HCT116 (cell line): ENCODE measurements at regions not wholly inside any gene's neighbourhood (a gene's known extent, or its start where the extent isn't known, plus 50 kb on each side); places are given as distances from the start of the nearest gene placed in this dataset.

Source experiments
- CEBPB ChIP-seq: IDR thresholded peaks from 2 replicates; pipeline ENCODE4 v1.6.1; 2012; ENCODE audit warnings: low read depth
- CTCF ChIP-seq, 3 experiments: fragments of 200-600 bp in 1 of 3; sonication (generic) in 1 of 3; IDR thresholded peaks in 2 of 3; conservative IDR thresholded peaks in 1 of 3; 2 replicates each; pipeline ENCODE4 v1.5.1; 2012 to 2017; ENCODE audit warnings: low read depth in 2 of 3, low read length in 2 of 3, antibody characterized with exemption in 1 of 3, borderline replicate concordance in 1 of 3, control low read depth in 1 of 3, mild to moderate bottlenecking in 1 of 3, mixed read lengths in 1 of 3, mixed run types in 1 of 3, moderate library complexity in 1 of 3; ENCODE audit not compliant: insufficient read depth in 1 of 3
- POLR2AphosphoS5 ChIP-seq: IDR thresholded peaks from 2 replicates; pipeline ENCODE4 v1.6.1; 2011; ENCODE audit warnings: mild to moderate bottlenecking, low read depth, low read length, moderate library complexity
- TCF7L2 ChIP-seq: IDR thresholded peaks from 2 replicates; pipeline ENCODE4 v1.7.0; 2011; ENCODE audit warnings: borderline replicate concordance, inconsistent platforms; ENCODE audit not compliant: insufficient read depth, insufficient read length; ENCODE audit errors: extremely low read depth
- YY1 ChIP-seq: IDR thresholded peaks from 2 replicates; pipeline ENCODE4 v1.6.1; 2011; ENCODE audit warnings: low read length, low read depth, moderate library complexity, mild to moderate bottlenecking; ENCODE audit not compliant: insufficient replicate concordance; ENCODE audit errors: extremely low read depth
- ZNF274 ChIP-seq: fragments of 200-500 bp; sonication (Bioruptor generic); IDR thresholded peaks from 2 replicates; pipeline ENCODE4 v1.6.1; 2014; ENCODE audit warnings: mild to moderate bottlenecking, low read depth, low read length, inconsistent platforms

GRCh38 chr20:40491009-40491590, 197.9 kb downstream of the MAFB start:
- TF ChIP-seq TCF7L2 (no peak), CTCF (IDR thresholded peaks at IDR 0.05 in 2 of 3, conservative IDR thresholded peaks at IDR 0.05 in 1 of 3; ENCODE audit: borderline replicate concordance in 1 of 3, insufficient read depth in 1 of 3, low read depth in 2 of 3, low read length in 2 of 3) (no peak), ZNF274 (no peak), YY1 (no peak), CEBPB (no peak), POLR2AphosphoS5 (no peak)
